Muscle layer of duodenum (tissue), 2 donors: ENCODE measurements at regions not wholly inside any gene's neighbourhood (a gene's known extent, or its start where the extent isn't known, plus 50 kb on each side); places are given as distances from the start of the nearest gene placed in this dataset.

Experiments
- H3K27ac ChIP-seq: one replicate; pipeline ENCODE4 v1.7.0; 2013; ENCODE audit warnings: mild to moderate bottlenecking, low read length
- H3K27me3 ChIP-seq: one replicate; pipeline ENCODE4 v1.7.0; 2013; ENCODE audit warnings: low read depth, mild to moderate bottlenecking, control low read depth, low read length
- H3K36me3 ChIP-seq, 2 donors: one replicate each; pipeline ENCODE4 v1.7.0; 2013; ENCODE audit warnings: low read length in 2 of 2, control low read depth in 1 of 2, mild to moderate bottlenecking in 1 of 2; ENCODE audit not compliant: insufficient read depth in 2 of 2, control insufficient read depth in 1 of 2
- H3K4me1 ChIP-seq, 2 donors: one replicate each; pipeline ENCODE4 v1.7.0; 2013; ENCODE audit warnings: low read length in 2 of 2, mild to moderate bottlenecking in 2 of 2, control low read depth in 1 of 2, moderate library complexity in 1 of 2; ENCODE audit not compliant: insufficient read depth in 2 of 2, control insufficient read depth in 1 of 2
- H3K4me3 ChIP-seq, 2 donors: one replicate each; pipeline ENCODE4 v1.7.0; 2013; ENCODE audit warnings: low read length in 2 of 2, low read depth in 1 of 2, mild to moderate bottlenecking in 1 of 2
- H3K9me3 ChIP-seq, 2 donors: one replicate each; pipeline ENCODE4 v1.7.0; 2013; ENCODE audit warnings: low read length in 2 of 2, control low read depth in 1 of 2, mild to moderate bottlenecking in 1 of 2; ENCODE audit not compliant: control insufficient read depth in 1 of 2
- donor health status: healthy.

- no peak overlapping the region for H3K4me3 ChIP-seq
Observed at GRCh38 chr6:14951704-14952103, 294.2 kb upstream of the JARID2 start.

GRCh38 chr6:14953836-14954235, 292.0 kb upstream of the JARID2 start:
- Histone ChIP-seq H3K4me1 (no peaks in the 10 kb centered on the region), H3K27me3 (no peaks in the 10 kb centered on the region), H3K4me3 (no peak overlapping the region), H3K27ac (no peak overlapping the region), H3K9me3 (no peaks in the 10 kb centered on the region), H3K36me3 (no peaks in the 10 kb centered on the region)

More at GRCh38 chr6:14951704-14952103, 294.2 kb upstream of the JARID2 start:
- no peak overlapping the region for H3K27ac ChIP-seq
- no peaks in the 10 kb centered on the region for H3K27me3 ChIP-seq
- H3K36me3 ChIP-seq, result no peaks in the 10 kb centered on the region
- no peaks in the 10 kb centered on the region for H3K9me3 ChIP-seq
- H3K4me1 ChIP-seq, result no peaks in the 10 kb centered on the region

GRCh38 chr6:14957355-14958059, 288.4 kb upstream of the JARID2 start:
- Histone ChIP-seq H3K4me3 (no peak overlapping the region), H3K36me3 (no peaks in the 10 kb centered on the region), H3K27ac (no peak overlapping the region), H3K27me3 (no peaks in the 10 kb centered on the region), H3K9me3 (no peaks in the 10 kb centered on the region), H3K4me1 (no peaks in the 10 kb centered on the region)

- Histone ChIP-seq H3K27ac (no peak overlapping the region), H3K4me3 (no peak overlapping the region)
Observed at GRCh38 chr6:14959324-14959885, 286.5 kb upstream of the JARID2 start.

GRCh38 chr6:14964556-14965270, 281.2 kb upstream of the JARID2 start:
- H3K9me3 ChIP-seq, result peaks cover 0 to 4% of the 10 kb centered on the region in 2 donors
- no peaks in the 10 kb centered on the region for H3K36me3 ChIP-seq
- no peak overlapping the region for H3K27ac ChIP-seq
- H3K27me3 ChIP-seq, result no peaks in the 10 kb centered on the region
- no peak overlapping the region for H3K4me3 ChIP-seq
- H3K4me1 ChIP-seq, result no peaks in the 10 kb centered on the region

More at GRCh38 chr6:14959324-14959885, 286.5 kb upstream of the JARID2 start:
- no peaks in the 10 kb centered on the region for H3K4me1 ChIP-seq
- H3K27me3 ChIP-seq, result no peaks in the 10 kb centered on the region
- no peaks in the 10 kb centered on the region for H3K9me3 ChIP-seq
- no peaks in the 10 kb centered on the region for H3K36me3 ChIP-seq

- no peaks in the 10 kb centered on the region for H3K4me1 ChIP-seq
- H3K27ac ChIP-seq, result no peak overlapping the region
- no peak overlapping the region for H3K4me3 ChIP-seq
- H3K36me3 ChIP-seq, result no peaks in the 10 kb centered on the region
- no peaks in the 10 kb centered on the region for H3K27me3 ChIP-seq
- H3K9me3 ChIP-seq, result peaks cover 0 to 4% of the 10 kb centered on the region in 2 donors
Observed at GRCh38 chr6:14965424-14966075, 280.3 kb upstream of the JARID2 start.

GRCh38 chr6:14966096-14966905, 279.6 kb upstream of the JARID2 start:
- Histone ChIP-seq H3K27ac (no peak overlapping the region), H3K36me3 (no peaks in the 10 kb centered on the region), H3K27me3 (no peaks in the 10 kb centered on the region), H3K4me1 (no peaks in the 10 kb centered on the region), H3K4me3 (no peak overlapping the region), H3K9me3 (peaks cover 0 to 4% of the 10 kb centered on the region in 2 donors)

- no peaks in the 10 kb centered on the region for H3K4me1 ChIP-seq
- no peaks in the 10 kb centered on the region for H3K27me3 ChIP-seq
- peaks cover 0 to 4% of the 10 kb centered on the region in 2 donors for H3K9me3 ChIP-seq
- H3K27ac ChIP-seq, result no peak overlapping the region
- H3K36me3 ChIP-seq, result no peaks in the 10 kb centered on the region
- no peak overlapping the region for H3K4me3 ChIP-seq
Observed at GRCh38 chr6:14966906-14967711, 278.8 kb upstream of the JARID2 start.

- H3K4me1 ChIP-seq, result no peaks in the 10 kb centered on the region
- peaks cover 0 to 4% of the 10 kb centered on the region in 2 donors for H3K9me3 ChIP-seq
- H3K27ac ChIP-seq, result no peak overlapping the region
- no peaks in the 10 kb centered on the region for H3K36me3 ChIP-seq
- no peak overlapping the region for H3K4me3 ChIP-seq
- H3K27me3 ChIP-seq, result no peaks in the 10 kb centered on the region
Observed at GRCh38 chr6:14968056-14968637, 277.7 kb upstream of the JARID2 start.

- H3K27me3 ChIP-seq, result no peaks in the 10 kb centered on the region
- H3K4me3 ChIP-seq, result no peak overlapping the region
- H3K36me3 ChIP-seq, result no peaks in the 10 kb centered on the region
- peaks cover 0 to 4% of the 10 kb centered on the region in 2 donors for H3K9me3 ChIP-seq
- H3K27ac ChIP-seq, result no peak overlapping the region
- H3K4me1 ChIP-seq, result no peaks in the 10 kb centered on the region
Observed at GRCh38 chr6:14969126-14969525, 276.7 kb upstream of the JARID2 start.
